ENCODE measurements at regions not wholly inside any gene's neighbourhood (a gene's known extent, or its start where the extent isn't known, plus 50 kb on each side); places are given as distances from the start of the nearest gene placed in this dataset.

GRCh38 chr4:3853388-3854035, 87.3 kb downstream of the ADRA2C start:
- DNase-seq = no peak

GRCh38 chr4:3854661-3855060, 88.5 kb downstream of the ADRA2C start:
- DNase-seq = no peak

GRCh38 chr4:3855646-3856045, 89.5 kb downstream of the ADRA2C start:
- DNase-seq = no peak

DNA sequence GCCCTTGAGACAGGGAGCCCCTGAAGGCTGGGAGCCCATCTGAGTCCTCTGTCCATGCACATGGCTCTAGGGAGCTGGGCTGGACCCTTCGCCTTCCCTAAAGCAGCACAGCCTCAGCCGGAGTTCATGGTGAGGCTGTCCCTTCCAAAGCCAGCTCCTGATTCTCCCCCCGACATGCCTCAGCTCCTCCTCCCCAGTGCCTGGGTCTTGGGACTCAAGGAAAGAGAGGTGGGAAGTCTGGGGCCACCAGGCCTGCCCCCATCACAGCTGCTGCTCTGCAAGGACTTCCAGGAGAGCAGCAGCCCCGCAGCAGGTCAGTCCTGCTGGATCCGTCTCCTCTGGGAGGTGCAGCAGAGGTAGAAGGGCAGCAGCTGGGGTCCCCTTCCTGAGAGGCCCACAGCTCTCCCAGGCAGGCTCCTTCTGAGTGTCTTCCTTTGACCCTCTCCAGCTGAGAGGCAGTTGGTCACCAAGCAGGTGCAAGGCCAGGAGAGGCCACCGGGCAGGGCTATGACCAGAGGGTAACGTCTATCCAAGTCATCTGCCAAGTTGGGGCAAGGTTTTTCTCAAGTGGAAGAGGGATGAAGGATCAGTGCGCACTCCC, 90.5 kb downstream of the ADRA2C start:
- DNase-seq = no peak

- DNase-seq = no peak
Measured at GRCh38 chr4:3857269-3857926, 91.2 kb downstream of the ADRA2C start.

DNA sequence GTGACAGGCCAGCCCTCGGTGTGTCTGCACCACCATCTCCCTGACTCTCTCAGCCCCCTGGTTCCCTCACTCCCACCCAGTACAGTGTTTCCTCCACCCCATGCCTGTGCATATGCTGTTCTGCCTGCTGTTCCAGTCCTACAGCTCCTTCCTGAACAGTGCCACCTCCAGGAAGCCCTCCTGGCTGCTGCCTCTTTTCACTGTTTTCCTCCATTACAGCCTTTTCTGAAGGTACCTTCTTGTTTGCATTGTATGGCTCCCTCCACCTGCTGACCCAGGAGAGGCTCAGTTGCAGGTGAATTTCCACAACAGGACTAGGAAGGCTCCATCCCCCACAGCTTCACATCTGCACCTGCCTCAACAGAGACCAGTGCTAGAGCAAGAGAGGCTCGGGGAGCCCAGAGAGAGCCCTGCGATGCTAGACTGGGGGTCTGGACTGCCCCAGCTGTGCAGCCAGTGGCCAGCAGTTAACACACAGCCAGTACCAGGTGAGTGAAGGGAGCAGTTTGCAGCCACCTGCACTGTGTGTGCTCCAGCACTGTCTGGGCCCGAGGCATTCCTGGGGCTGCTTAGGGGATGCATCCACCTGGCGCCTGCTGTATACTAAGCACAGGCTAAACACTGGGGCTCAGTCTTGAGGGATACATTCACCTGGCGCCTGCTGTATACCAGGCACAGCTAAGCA, 92.0 kb downstream of the ADRA2C start:
- DNase-seq = no peak

GRCh38 chr4:3858765-3859388, 92.7 kb downstream of the ADRA2C start:
- no peak for DNase-seq

- DNase-seq = no peak
Measured at GRCh38 chr4:3859571-3859970, 93.4 kb downstream of the ADRA2C start.

DNA sequence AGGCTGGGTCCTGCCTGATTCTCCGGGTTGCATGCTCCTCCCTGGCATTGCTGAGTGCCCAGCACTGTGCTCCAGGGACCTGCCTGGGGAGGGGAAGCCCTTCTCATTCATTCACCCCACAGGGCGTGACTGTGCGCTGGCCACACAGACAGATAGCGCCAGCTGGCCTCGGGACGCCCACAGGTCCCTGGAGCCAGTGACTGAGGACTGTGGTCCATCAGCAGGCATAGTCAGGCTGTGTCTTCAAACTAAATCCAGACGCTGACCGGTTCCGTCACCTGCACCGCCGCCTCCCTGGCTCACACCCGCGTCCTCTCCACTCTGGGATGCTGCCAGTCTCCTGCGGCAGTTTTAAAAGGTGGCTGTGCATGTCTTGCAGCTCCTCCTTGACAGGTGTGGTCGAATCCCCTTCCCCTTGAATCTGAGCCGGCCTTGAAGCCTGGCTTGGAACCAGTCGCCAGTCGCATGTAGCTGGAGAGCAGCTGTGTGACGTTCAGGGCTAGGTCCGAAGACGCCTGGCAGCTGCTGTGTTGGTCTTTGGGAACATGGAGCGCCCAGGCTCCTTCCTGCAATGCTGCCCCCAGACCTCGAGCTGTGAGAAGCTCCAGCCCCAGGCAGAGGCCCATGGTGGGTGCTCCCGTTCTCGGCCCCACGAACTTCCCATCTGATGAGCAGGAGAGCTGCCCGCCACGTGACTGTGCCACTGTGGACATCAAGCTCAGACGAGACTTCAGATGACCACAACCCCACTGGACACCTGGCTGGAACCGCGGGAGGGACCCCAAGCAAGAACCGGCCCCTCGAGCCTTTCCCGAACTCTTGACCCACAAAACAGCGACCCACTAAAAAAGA, 94.1 kb downstream of the ADRA2C start:
- DNase-seq = no peak

- no peak for DNase-seq
Measured at GRCh38 chr4:3860913-3861636, 94.9 kb downstream of the ADRA2C start.

DNA sequence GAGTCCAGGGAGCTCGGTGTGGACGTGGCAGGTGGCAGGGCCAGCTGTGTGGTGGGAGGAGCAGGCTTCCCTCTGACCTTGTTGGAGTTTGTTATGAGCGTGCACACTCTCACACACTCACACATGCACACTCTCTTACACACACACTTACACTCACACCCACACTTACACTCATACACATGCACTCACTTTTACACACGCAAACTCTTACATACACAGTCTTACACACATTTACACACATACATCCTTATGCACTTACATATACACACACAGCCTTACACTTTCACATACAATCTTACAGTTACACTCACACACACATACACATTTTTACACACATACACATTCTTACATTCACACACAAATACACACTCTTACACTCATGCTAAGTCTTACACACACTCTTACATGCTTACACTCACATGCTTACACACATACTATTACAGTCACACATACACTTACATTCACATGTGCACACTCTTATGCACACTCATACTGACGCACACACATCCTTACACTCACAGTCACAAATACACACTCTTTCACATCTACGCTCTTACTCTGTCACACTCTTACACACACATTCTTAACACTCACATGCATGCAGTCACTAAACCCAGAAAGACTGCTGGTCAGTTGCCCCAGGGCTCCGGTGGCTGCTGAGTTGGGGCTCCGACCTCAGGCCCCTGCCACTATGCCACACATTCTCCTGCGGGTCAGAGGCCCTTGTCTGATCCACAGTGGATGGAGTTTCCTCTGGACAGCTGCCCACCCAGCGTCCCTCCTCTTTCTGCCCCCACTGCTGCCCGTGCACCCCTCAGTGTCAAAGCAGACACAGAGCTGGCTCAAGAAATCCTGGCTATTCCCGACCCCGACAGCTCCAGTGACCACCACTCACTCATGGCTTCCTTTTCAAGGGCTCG, 95.8 kb downstream of the ADRA2C start:
- DNase-seq = no peak

GRCh38 chr4:3862640-3863420, 96.6 kb downstream of the ADRA2C start:
- DNase-seq = no peak

GRCh38 chr4:3863841-3864741, 97.9 kb downstream of the ADRA2C start:
- no peak for DNase-seq

DNA sequence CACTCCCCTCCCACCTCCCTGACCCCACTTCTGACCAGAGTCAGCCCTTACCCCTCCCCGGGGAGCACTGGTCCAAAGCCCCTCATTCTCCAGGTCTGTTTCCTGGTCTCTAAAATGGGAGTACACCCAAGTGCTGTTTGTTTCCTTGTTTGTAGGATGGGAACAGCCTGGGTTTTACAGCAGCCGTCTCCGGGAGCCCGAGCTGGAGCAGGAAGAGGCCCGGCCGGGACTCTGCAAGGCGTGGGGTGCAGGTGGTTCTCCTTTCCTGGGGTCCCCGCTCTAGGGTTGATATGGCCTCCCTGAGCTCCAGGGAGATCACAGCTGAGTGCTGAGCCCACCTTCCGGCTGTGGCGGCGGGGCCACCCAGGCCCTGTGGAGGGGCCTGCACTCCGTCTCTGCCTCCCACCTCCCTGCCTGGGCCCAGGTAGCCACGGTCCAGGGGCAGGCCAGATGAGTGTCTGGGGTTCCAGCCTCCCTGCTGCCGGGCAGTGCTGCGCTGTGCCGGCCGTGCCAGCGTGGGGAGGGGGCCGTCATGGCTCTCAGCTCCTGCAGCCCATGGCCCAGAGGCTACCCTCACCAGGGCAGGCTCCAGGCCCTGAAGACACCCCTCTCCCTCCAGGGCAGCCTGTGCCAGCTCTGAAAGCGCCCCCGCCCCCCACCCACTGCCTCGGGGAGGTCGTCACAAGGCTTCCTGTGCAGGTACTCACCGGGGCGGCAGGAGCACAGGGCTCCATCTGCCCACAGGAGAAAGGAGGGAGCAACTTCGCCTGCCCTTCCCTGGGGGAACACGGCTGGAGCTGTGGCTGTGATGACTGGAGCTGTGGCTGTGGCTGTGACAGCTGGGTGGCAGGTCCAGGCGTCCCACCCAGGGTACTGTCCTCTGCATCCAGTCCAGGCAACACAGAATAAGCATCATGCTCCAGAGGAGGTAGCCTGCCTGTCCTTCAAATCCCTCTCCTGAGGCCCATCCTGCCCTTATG, 98.8 kb downstream of the ADRA2C start:
- DNase-seq = no peak

GRCh38 chr4:3865986-3866812, 100.0 kb downstream of the ADRA2C start:
- no peak for DNase-seq

DNA sequence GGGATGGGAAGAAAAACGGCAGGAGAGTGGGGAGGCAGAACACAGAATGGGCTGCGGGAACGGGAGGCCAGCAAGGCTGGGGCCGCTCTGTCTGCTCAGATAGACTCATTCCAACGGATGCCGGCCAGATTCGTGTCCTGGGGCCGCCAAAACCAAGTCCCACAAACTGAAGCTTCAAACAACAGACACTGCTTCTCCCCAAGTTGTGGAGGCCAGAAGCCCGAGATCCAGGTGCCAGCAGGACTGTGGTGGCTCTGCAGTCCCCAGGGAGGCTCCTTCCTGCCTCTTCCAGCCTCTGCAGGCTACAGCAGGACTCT, 100.6 kb downstream of the ADRA2C start:
- no peak for DNase-seq
